GM23338 (cell line): ENCODE measurements at regions not wholly inside any gene's neighbourhood (a gene's known extent, or its start where the extent isn't known, plus 50 kb on each side); places are given as distances from the start of the nearest gene placed in this dataset.

Experiments used
- ATAC-seq: fragments of 200-7000 bp; cut with Tn5 transposase; 3 replicates; pipeline ENCODE4 v1.9.1; 2020
- DNase-seq: peaks from one replicate; pipeline ENCODE4 v3.0.0-alpha.2; 2015; ENCODE audit warnings: low spot score
- H2AFZ ChIP-seq: fragments of 200-600 bp; sonication (generic); 2 replicates; pipeline ENCODE4 v1.8.0; 2016; ENCODE audit warnings: antibody characterized with exemption, mild to moderate bottlenecking, moderate library complexity
- H3F3A ChIP-seq: fragments of 200-600 bp; sonication (generic); replicated peaks from 2 replicates; pipeline ENCODE4 v1.8.0; 2017; ENCODE audit warnings: antibody characterized with exemption, mixed run types, low read depth
- H3K27ac ChIP-seq: fragments of 200-600 bp; sonication (generic); 2 replicates; pipeline ENCODE4 v1.6.1; 2016; ENCODE audit warnings: low read depth
- H3K27me3 ChIP-seq: fragments of 200-600 bp; sonication (generic); 2 replicates; pipeline ENCODE4 v1.8.0; 2016; ENCODE audit warnings: mild to moderate bottlenecking, mixed run types, moderate library complexity; ENCODE audit not compliant: insufficient read depth
- H3K36me3 ChIP-seq: fragments of 200-600 bp; sonication (generic); 2 replicates; pipeline ENCODE4 v1.8.0; 2016; ENCODE audit warnings: mild to moderate bottlenecking; ENCODE audit not compliant: insufficient read depth
- H3K4me1 ChIP-seq: fragments of 200-600 bp; sonication (generic); 2 replicates; pipeline ENCODE4 v1.8.0; 2016; ENCODE audit warnings: mild to moderate bottlenecking, moderate library complexity; ENCODE audit not compliant: insufficient read depth
- H3K4me2 ChIP-seq: fragments of 200-600 bp; sonication (generic); 2 replicates; pipeline ENCODE4 v1.7.1; 2017; ENCODE audit warnings: mixed run types
- H3K4me3 ChIP-seq: fragments of 200-600 bp; sonication (generic); 2 replicates; pipeline ENCODE4 v1.6.1; 2016; ENCODE audit warnings: mixed run types
- H3K79me2 ChIP-seq: fragments of 200-600 bp; sonication (generic); replicated peaks from 2 replicates; pipeline ENCODE4 v1.8.0; 2017; ENCODE audit warnings: mild to moderate bottlenecking; ENCODE audit not compliant: insufficient read depth
- H3K9me2 ChIP-seq: fragments of 200-600 bp; sonication (generic); 2 replicates; pipeline ENCODE4 v1.8.0; 2017; ENCODE audit not compliant: insufficient read depth
- H4K20me1 ChIP-seq: fragments of 200-600 bp; sonication (generic); replicated peaks from 2 replicates; pipeline ENCODE4 v1.8.0; 2017; ENCODE audit warnings: mild to moderate bottlenecking; ENCODE audit not compliant: insufficient read depth
- H3K27ac Mint-ChIP-seq: 2 replicates; pipeline ENCODE4 v1.8.0; 2020; ENCODE audit warnings: inconsistent platforms, mild to moderate bottlenecking, moderate library complexity, mixed read lengths
- H3K27me3 Mint-ChIP-seq: 3 replicates; pipeline ENCODE4 v1.8.0; 2022; ENCODE audit warnings: low read depth, mild to moderate bottlenecking, moderate library complexity, mixed read lengths, inconsistent platforms; ENCODE audit not compliant: insufficient read depth, poor library complexity
- H3K36me3 Mint-ChIP-seq: 3 replicates; pipeline ENCODE4 v1.8.0; 2021; ENCODE audit warnings: low read depth, mild to moderate bottlenecking, inconsistent platforms, moderate library complexity, mixed read lengths
- H3K4me1 Mint-ChIP-seq: 3 replicates; pipeline ENCODE4 v1.8.0; 2020; ENCODE audit warnings: mild to moderate bottlenecking, inconsistent platforms, mixed read lengths
- H3K4me3 Mint-ChIP-seq: 3 replicates; pipeline ENCODE4 v1.8.0; 2021; ENCODE audit warnings: moderate library complexity, mild to moderate bottlenecking, inconsistent platforms, mixed read lengths
- H3K9me3 Mint-ChIP-seq: 3 replicates; pipeline ENCODE4 v1.8.0; 2020; ENCODE audit warnings: moderate library complexity, mild to moderate bottlenecking, inconsistent platforms, mixed read lengths
- CREB1 ChIP-seq: fragments of 250-450 bp; sonication (Bioruptor Pico); IDR thresholded peaks from 2 replicates; pipeline ENCODE4 v1.5.0; 2020; ENCODE audit warnings: low read depth, mild to moderate bottlenecking, moderate library complexity
- CTCF ChIP-seq, 2 experiments: fragments of 200-600 bp in 1 of 2; sonication (generic) in 1 of 2; conservative IDR thresholded peaks; 2 replicates each; pipeline versions ENCODE4 v1.5.1 to v1.6.1; 2016 to 2017; ENCODE audit warnings: antibody characterized with exemption in 2 of 2, low read depth in 2 of 2, mild to moderate bottlenecking in 2 of 2, moderate library complexity in 1 of 2
- EZH2 ChIP-seq: fragments of 200-600 bp; sonication (generic); IDR thresholded peaks from one replicate; pipeline ENCODE4 v1.8.0; 2017; ENCODE audit warnings: antibody characterized with exemption, mild to moderate bottlenecking, low read depth; ENCODE audit not compliant: unreplicated experiment
- EZH2phosphoT487 ChIP-seq: fragments of 200-600 bp; sonication (generic); IDR thresholded peaks from one replicate; pipeline ENCODE4 v1.8.1; 2018; ENCODE audit warnings: antibody characterized with exemption; ENCODE audit not compliant: unreplicated experiment
- JUNB ChIP-seq: IDR thresholded peaks from one replicate; pipeline ENCODE4 v1.6.1; 2016; ENCODE audit warnings: antibody characterized with exemption; ENCODE audit not compliant: unreplicated experiment
- NANOG ChIP-seq: IDR thresholded peaks from 2 replicates; pipeline ENCODE4 v1.6.1; 2016; ENCODE audit warnings: antibody characterized with exemption, borderline replicate concordance
- POLR2AphosphoS5 ChIP-seq: IDR thresholded peaks from 2 replicates; pipeline ENCODE4 v1.6.1; 2016; ENCODE audit warnings: antibody characterized with exemption, low read depth
- REST ChIP-seq: IDR thresholded peaks from one replicate; pipeline ENCODE4 v1.6.1; 2018; ENCODE audit warnings: antibody characterized with exemption; ENCODE audit not compliant: unreplicated experiment
- STAT1 ChIP-seq: IDR thresholded peaks from one replicate; pipeline ENCODE4 v1.6.1; 2016; ENCODE audit warnings: antibody characterized with exemption; ENCODE audit not compliant: unreplicated experiment
- ZNF114 ChIP-seq: fragments of 250-450 bp; sonication (Bioruptor Pico); IDR thresholded peaks from 2 replicates; pipeline ENCODE4 v1.5.0; 2020; ENCODE audit warnings: mild to moderate bottlenecking, moderate library complexity
- ZNF331 ChIP-seq: fragments of 250-450 bp; sonication (Bioruptor Pico); IDR thresholded peaks from 2 replicates; pipeline ENCODE4 v1.5.0; 2020; ENCODE audit warnings: low read depth, mild to moderate bottlenecking, moderate library complexity
- TF ChIP-seq, protein P1 (sequence below): fragments of 250-450 bp; sonication (Bioruptor Pico); IDR thresholded peaks from 2 replicates; pipeline ENCODE4 v1.5.0; 2020; ENCODE audit warnings: mild to moderate bottlenecking, moderate library complexity
- TF ChIP-seq, protein P2 (sequence below): IDR thresholded peaks from 2 replicates; pipeline ENCODE4 v1.6.1; 2016; ENCODE audit warnings: antibody characterized with exemption

DNA sequence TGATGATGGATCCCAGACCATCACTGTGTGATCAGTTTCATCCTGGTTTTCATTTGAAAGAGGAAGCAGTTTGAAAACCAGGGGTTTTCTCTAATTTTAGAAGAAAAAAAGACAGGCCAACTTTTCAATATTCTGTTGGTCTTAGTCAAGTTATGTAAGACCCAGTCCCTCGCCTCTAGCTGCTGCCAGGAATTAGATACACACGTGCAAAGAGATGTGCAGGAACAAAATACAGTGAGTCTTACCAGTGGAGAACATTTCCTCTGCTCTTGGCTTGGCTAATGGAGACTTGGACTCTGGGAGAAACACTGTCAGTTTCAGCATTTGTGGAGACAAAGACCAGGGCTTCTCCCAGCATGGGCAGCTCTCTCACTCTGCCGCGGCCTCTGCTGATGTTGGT, 214.9 kb upstream of the C2CD4B start:
- no peak overlapping the region for H3K4me3 Mint-ChIP-seq
- Histone ChIP-seq H3K79me2 (no peaks in the 10 kb centered on the region), H3K4me1 (no peaks in the 10 kb centered on the region), H4K20me1 (no peaks in the 10 kb centered on the region; the same call in 1 of the 2 replicates), H3K36me3 (no peaks in the 10 kb centered on the region), H3K27ac (no peak overlapping the region), H3F3A (no peaks in the 10 kb centered on the region), H3K9me2 (no peaks in the 10 kb centered on the region), H2AFZ (no peak overlapping the region), H3K4me2 (no peak overlapping the region), H3K4me3 (no peak overlapping the region), H3K27me3 (no peaks in the 10 kb centered on the region)
- H3K4me1 Mint-ChIP-seq, result no peaks in the 10 kb centered on the region
- H3K36me3 Mint-ChIP-seq, result no peaks in the 10 kb centered on the region
- H3K9me3 Mint-ChIP-seq, result no peaks in the 10 kb centered on the region
- H3K27me3 Mint-ChIP-seq, result no peaks in the 10 kb centered on the region
- ATAC-seq, result no peak
- TF ChIP-seq ZNF331 (CRISPR knock-in tag) (no peak), REST (no peak), CTCF (conservative IDR thresholded peaks at IDR 0.05; ENCODE audit: low read depth in 2 of 2) (no peak), ZNF114 (no peak), EZH2phosphoT487 (no peak), EZH2 (no peak), JUNB (no peak), CREB1 (no peak), NANOG (no peak), STAT1 (no peak), POLR2AphosphoS5 (no peak)
- TF ChIP-seq, protein P1, sequence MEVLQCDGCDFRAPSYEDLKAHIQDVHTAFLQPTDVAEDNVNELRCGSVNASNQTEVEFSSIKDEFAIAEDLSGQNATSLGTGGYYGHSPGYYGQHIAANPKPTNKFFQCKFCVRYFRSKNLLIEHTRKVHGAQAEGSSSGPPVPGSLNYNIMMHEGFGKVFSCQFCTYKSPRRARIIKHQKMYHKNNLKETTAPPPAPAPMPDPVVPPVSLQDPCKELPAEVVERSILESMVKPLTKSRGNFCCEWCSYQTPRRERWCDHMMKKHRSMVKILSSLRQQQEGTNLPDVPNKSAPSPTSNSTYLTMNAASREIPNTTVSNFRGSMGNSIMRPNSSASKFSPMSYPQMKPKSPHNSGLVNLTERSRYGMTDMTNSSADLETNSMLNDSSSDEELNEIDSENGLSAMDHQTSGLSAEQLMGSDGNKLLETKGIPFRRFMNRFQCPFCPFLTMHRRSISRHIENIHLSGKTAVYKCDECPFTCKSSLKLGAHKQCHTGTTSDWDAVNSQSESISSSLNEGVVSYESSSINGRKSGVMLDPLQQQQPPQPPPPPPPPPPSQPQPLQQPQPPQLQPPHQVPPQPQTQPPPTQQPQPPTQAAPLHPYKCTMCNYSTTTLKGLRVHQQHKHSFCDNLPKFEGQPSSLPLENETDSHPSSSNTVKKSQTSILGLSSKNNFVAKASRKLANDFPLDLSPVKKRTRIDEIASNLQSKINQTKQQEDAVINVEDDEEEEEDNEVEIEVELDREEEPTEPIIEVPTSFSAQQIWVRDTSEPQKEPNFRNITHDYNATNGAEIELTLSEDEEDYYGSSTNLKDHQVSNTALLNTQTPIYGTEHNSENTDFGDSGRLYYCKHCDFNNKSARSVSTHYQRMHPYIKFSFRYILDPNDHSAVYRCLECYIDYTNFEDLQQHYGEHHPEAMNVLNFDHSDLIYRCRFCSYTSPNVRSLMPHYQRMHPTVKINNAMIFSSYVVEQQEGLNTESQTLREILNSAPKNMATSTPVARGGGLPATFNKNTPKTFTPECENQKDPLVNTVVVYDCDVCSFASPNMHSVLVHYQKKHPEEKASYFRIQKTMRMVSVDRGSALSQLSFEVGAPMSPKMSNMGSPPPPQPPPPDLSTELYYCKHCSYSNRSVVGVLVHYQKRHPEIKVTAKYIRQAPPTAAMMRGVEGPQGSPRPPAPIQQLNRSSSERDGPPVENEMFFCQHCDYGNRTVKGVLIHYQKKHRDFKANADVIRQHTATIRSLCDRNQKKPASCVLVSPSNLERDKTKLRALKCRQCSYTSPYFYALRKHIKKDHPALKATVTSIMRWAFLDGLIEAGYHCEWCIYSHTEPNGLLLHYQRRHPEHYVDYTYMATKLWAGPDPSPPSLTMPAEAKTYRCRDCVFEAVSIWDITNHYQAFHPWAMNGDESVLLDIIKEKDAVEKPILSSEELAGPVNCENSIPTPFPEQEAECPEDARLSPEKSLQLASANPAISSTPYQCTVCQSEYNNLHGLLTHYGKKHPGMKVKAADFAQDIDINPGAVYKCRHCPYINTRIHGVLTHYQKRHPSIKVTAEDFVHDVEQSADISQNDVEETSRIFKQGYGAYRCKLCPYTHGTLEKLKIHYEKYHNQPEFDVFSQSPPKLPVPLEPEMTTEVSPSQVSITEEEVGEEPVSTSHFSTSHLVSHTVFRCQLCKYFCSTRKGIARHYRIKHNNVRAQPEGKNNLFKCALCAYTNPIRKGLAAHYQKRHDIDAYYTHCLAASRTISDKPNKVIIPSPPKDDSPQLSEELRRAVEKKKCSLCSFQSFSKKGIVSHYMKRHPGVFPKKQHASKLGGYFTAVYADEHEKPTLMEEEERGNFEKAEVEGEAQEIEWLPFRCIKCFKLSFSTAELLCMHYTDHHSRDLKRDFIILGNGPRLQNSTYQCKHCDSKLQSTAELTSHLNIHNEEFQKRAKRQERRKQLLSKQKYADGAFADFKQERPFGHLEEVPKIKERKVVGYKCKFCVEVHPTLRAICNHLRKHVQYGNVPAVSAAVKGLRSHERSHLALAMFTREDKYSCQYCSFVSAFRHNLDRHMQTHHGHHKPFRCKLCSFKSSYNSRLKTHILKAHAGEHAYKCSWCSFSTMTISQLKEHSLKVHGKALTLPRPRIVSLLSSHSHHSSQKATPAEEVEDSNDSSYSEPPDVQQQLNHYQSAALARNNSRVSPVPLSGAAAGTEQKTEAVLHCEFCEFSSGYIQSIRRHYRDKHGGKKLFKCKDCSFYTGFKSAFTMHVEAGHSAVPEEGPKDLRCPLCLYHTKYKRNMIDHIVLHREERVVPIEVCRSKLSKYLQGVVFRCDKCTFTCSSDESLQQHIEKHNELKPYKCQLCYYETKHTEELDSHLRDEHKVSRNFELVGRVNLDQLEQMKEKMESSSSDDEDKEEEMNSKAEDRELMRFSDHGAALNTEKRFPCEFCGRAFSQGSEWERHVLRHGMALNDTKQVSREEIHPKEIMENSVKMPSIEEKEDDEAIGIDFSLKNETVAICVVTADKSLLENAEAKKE (CRISPR knock-in tag), result no peak
- TF ChIP-seq, protein P2, sequence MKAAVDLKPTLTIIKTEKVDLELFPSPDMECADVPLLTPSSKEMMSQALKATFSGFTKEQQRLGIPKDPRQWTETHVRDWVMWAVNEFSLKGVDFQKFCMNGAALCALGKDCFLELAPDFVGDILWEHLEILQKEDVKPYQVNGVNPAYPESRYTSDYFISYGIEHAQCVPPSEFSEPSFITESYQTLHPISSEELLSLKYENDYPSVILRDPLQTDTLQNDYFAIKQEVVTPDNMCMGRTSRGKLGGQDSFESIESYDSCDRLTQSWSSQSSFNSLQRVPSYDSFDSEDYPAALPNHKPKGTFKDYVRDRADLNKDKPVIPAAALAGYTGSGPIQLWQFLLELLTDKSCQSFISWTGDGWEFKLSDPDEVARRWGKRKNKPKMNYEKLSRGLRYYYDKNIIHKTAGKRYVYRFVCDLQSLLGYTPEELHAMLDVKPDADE, result no peak
- no peak overlapping the region for H3K27ac Mint-ChIP-seq
- no peak for DNase-seq
